ENCODE measurements at regions not wholly inside any gene's neighbourhood (a gene's known extent, or its start where the extent isn't known, plus 50 kb on each side); places are given as distances from the start of the nearest gene placed in this dataset.
A peak's percentile ranks its signal among the peaks of the same experiment; 100 is the strongest.

DNA sequence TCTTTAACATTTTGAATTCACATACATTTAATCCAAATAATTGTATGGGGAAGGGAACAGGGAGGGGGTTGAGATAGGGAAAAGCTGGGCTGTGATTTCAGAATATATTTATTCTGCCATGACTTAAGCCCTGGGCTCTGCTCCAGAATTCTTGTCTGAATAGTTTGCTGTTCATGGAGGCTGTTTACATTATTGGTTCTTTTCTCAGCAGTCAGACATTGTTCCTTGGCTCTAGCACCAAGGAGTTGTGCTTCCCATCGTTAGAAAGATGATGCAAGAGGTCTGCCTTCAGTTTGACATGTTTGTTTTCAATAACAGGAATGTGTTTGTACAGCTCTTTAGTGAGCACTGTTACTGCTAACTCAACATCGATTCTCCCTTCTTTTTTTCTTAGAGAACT, 198.8 kb upstream of the CDYL start:
- TF ChIP-seq, protein P1, sequence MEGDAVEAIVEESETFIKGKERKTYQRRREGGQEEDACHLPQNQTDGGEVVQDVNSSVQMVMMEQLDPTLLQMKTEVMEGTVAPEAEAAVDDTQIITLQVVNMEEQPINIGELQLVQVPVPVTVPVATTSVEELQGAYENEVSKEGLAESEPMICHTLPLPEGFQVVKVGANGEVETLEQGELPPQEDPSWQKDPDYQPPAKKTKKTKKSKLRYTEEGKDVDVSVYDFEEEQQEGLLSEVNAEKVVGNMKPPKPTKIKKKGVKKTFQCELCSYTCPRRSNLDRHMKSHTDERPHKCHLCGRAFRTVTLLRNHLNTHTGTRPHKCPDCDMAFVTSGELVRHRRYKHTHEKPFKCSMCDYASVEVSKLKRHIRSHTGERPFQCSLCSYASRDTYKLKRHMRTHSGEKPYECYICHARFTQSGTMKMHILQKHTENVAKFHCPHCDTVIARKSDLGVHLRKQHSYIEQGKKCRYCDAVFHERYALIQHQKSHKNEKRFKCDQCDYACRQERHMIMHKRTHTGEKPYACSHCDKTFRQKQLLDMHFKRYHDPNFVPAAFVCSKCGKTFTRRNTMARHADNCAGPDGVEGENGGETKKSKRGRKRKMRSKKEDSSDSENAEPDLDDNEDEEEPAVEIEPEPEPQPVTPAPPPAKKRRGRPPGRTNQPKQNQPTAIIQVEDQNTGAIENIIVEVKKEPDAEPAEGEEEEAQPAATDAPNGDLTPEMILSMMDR (IDR thresholded peaks at IDR 0.05; ENCODE audit: insufficient read depth, low read length, missing control alignments) = no peak
- no peak overlapping the region for H3K4me3 ChIP-seq (ENCODE audit: low read depth, low read length)
- CTCF ChIA-PET = no interaction called here
- POLR2A ChIA-PET = no interaction called here
- peak; percentile 95 for DNase-seq (ENCODE audit: low read depth, low spot score)

DNA sequence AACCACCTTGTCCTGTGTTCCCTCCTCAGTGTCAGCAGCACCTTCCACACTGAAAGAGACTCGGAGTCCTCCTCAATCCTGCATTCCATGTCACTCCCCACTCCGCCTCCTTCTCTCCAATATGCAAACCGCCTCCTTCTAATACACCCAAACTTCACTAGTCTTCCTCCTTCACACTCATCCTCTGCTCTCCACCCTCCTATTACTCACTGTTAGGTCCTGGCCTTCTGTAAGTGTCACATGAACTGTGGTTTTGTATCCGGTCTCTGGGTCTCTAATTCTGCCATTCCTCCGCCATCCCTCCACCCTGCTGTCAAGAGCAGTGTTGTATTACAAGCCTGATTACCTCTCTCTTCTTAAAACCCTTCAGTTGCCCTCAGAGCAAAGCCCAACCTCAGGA, 200.5 kb upstream of the CDYL start:
- POLR2A ChIA-PET = no interaction called here
- no peak overlapping the region for H3K4me3 ChIP-seq (ENCODE audit: low read depth, low read length)
- CTCF ChIA-PET = no interaction called here
- DNase-seq (ENCODE audit: low read depth, low spot score) = no peak
- TF ChIP-seq, protein P1 (IDR thresholded peaks at IDR 0.05; ENCODE audit: insufficient read depth, low read length, missing control alignments) = no peak

DNA sequence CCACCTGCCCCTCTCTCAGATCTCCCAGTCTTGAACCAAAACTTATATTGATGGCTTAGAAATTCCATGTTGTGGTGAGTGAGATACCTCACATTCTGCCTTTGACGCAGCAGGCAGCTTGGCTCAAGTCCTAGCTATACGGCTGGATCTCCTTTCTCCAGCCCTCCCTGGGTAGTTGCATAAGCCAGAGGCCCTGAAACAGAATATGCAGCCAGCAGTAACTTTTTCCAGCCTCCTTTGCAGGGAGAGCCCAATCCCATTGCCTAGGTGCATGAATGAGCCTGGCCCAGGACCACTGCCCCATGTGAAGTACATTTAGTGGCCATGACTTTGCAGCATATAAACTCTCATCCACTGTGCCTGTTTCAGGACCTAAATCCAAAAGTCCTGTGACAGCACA, 202.2 kb upstream of the CDYL start:
- POLR2A ChIA-PET = interaction anchor here (0.8 kb wide), 1 partner anchor 351 kb away, joined by 7 read pairs; no protein-coding TSS in a partner anchor
- TF ChIP-seq, protein P1 (IDR thresholded peaks at IDR 0.05; ENCODE audit: insufficient read depth, low read length, missing control alignments) = no peak
- H3K4me3 ChIP-seq (ENCODE audit: low read depth, low read length) = no peak overlapping the region
- peak; percentile 61 for DNase-seq (ENCODE audit: low read depth, low spot score)
- CTCF ChIA-PET = no interaction called here

DNA sequence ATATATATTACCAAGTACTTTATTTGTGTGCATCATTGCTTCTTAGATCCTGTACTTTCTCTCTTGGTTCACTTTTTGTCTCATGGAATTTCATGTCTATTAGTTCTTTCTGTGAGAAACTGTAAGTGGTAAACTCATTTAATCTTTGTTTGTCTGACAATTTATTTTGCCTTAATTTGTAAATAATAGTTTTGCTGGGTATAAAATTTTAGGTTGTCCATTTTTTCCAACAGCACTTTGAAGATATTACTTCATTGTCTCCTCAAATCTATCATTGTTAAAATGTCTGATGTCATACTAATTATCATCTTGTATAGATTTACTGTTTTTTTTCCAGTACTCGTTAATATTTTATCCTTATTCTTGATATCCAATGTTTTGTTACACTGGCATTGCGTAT, 205.2 kb upstream of the CDYL start:
- CTCF ChIA-PET = no interaction called here
- TF ChIP-seq, protein P1 (IDR thresholded peaks at IDR 0.05; ENCODE audit: insufficient read depth, low read length, missing control alignments) = no peak
- no peak overlapping the region for H3K4me3 ChIP-seq (ENCODE audit: low read depth, low read length)
- POLR2A ChIA-PET = no interaction called here
- DNase-seq (ENCODE audit: low read depth, low spot score) = no peak

DNA sequence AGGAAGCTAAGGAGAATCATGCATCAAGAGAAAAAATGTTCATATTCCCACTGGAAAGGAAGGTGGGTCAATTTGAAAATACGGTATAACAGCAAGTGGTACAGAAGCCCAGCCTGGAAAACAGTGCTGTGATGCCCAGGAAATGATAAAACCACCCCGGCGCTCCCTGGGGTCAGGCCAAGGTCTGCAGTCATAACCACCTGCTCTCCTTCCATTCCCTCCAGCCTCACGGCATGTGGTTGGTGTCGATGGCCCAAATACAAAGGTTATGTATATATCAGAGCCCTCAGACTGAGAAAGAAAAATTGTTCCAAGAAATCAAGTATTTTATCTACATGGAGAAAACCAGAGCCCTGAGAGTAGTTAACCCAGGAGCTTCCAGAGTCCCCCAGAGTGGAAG, 208.1 kb upstream of the CDYL start:
- TF ChIP-seq, protein P1 (IDR thresholded peaks at IDR 0.05; ENCODE audit: insufficient read depth, low read length, missing control alignments) = no peak
- ChIA-PET POLR2A (no interaction called here), CTCF (no interaction called here)
- DNase-seq (ENCODE audit: low read depth, low spot score) = no peak
- no peak overlapping the region for H3K4me3 ChIP-seq (ENCODE audit: low read depth, low read length)

DNA sequence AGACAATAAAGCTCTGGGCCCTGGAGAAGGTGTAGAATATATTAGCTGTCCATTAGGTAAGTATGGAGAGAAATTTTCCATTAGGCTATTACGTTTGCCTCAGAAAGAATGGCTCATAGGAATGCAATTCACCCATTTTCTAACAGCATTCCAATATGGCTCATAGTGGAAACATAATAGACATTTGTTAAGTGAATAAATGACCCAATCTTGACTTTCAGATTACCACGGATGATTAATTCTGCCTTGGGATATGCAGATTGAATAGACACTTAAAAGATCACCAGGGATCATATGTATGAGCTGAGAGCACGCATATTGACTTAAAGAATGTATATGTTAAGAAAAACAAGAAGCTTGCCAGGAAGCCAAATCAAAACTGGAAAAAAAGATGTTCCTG, 209.1 kb upstream of the CDYL start:
- CTCF ChIA-PET = interaction anchor here (0.9 kb wide), 1 partner anchor 214 kb away, joined by 3 read pairs; no protein-coding TSS in a partner anchor

More for the DNA sequence above, 209.1 kb upstream of the CDYL start:
- POLR2A ChIA-PET = interaction anchor here (1.1 to 1.3 kb wide), 2 partner anchors 15 to 215 kb away, joined by 3 to 4 read pairs; no protein-coding TSS in a partner anchor
- H3K4me3 ChIP-seq (ENCODE audit: low read depth, low read length) = no peak overlapping the region
- DNase-seq (ENCODE audit: low read depth, low spot score) = no peak
- TF ChIP-seq, protein P1 (IDR thresholded peaks at IDR 0.05; ENCODE audit: insufficient read depth, low read length, missing control alignments) = no peak
